WERI-Rb-1 (cell line): ENCODE measurements at regions not wholly inside any gene's neighbourhood (a gene's known extent, or its start where the extent isn't known, plus 50 kb on each side); places are given as distances from the start of the nearest gene placed in this dataset.

Experiments used
- DNase-seq: peaks from one replicate; pipeline ENCODE4 v3.0.0-alpha.2; 2020
- H3K27ac ChIP-seq: fragments of 250-450 bp; sonication (Bioruptor Pico); 2 replicates; pipeline ENCODE4 v1.5.1; 2020; ENCODE audit warnings: mild to moderate bottlenecking, moderate library complexity
- H3K27me3 ChIP-seq: fragments of 250-450 bp; sonication (Bioruptor Pico); 2 replicates; pipeline ENCODE4 v1.5.1; 2021; ENCODE audit warnings: mild to moderate bottlenecking, low read depth, moderate library complexity; ENCODE audit not compliant: insufficient read depth, severe bottlenecking
- H3K36me3 ChIP-seq: fragments of 250-450 bp; sonication (Bioruptor Pico); 2 replicates; pipeline ENCODE4 v1.5.1; 2020; ENCODE audit warnings: mild to moderate bottlenecking, moderate library complexity
- H3K4me3 ChIP-seq: 2 replicates; pipeline ENCODE4 v1.5.1; 2011; ENCODE audit warnings: low read depth, mild to moderate bottlenecking, control low read depth, low read length
- H3K9me3 ChIP-seq: fragments of 250-450 bp; sonication (Bioruptor Pico); 2 replicates; pipeline ENCODE4 v1.5.1; 2021; ENCODE audit warnings: mild to moderate bottlenecking, moderate library complexity; ENCODE audit not compliant: severe bottlenecking
- TF ChIP-seq, protein P1 (sequence below): IDR thresholded peaks from 2 replicates; pipeline ENCODE4 v1.5.1; 2011; ENCODE audit warnings: low read depth, mild to moderate bottlenecking, control low read depth, inconsistent platforms, low read length

DNA sequence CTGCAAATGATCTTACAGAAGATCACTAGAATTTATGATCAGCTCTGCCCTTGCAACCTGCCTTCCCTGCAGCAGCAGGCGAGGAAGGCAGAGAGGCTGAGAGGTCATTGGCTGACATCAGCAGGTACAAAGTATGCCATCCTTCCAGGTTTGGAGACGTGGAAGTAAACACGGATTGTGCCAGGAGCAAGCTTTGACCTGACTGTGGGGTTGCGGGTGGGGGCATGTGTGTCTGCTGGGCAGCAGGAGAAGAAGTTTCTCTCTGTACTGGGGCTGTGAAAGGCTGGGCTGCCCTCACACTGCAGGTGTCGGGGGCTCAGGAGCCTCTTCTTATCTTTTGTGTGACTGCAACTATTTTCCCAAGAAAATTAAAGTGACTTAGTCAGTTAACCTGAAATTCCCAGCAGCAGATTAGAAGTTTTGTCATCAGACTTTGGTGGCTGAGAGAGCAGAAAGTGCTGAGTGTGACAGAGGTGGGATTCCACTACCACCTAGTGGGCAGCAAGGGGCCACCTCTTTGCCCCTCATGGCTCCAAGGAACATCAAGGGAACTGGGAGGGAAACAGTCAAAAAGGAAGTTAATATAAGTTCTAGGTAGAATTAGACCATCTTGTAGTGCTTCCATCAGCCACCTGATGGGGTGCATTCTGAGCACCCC lies 565.9 kb downstream of the ETS1 start:
- Histone ChIP-seq H3K27me3 (no peaks in the 10 kb centered on the region), H3K9me3 (no peaks in the 10 kb centered on the region), H3K4me3 (no peak overlapping the region), H3K36me3 (no peaks in the 10 kb centered on the region), H3K27ac (no peak overlapping the region)
- peak; percentile 49 for DNase-seq
- TF ChIP-seq, protein P1, sequence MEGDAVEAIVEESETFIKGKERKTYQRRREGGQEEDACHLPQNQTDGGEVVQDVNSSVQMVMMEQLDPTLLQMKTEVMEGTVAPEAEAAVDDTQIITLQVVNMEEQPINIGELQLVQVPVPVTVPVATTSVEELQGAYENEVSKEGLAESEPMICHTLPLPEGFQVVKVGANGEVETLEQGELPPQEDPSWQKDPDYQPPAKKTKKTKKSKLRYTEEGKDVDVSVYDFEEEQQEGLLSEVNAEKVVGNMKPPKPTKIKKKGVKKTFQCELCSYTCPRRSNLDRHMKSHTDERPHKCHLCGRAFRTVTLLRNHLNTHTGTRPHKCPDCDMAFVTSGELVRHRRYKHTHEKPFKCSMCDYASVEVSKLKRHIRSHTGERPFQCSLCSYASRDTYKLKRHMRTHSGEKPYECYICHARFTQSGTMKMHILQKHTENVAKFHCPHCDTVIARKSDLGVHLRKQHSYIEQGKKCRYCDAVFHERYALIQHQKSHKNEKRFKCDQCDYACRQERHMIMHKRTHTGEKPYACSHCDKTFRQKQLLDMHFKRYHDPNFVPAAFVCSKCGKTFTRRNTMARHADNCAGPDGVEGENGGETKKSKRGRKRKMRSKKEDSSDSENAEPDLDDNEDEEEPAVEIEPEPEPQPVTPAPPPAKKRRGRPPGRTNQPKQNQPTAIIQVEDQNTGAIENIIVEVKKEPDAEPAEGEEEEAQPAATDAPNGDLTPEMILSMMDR: peak; percentile 68

DNA sequence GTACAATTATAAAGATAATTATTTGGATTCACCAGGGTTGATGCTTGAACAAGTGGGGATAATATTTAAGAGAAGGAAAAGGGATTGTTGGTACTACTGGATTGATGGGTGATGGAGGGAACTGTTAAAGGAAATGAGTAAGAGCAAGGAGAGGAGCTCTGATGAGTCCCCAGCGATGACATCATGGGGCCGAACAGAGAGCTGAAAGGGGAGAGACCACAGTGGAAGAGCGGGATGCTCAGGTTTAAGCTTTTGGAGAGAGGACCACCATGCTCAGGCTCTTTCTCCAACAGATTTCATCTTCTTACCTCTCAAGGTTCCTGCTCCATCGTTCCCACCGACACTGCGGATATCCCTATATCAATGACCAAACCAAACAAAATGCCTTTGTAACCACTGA lies 568.7 kb downstream of the ETS1 start:
- Histone ChIP-seq H3K4me3 (no peak overlapping the region), H3K9me3 (no peaks in the 10 kb centered on the region), H3K27me3 (no peaks in the 10 kb centered on the region), H3K27ac (no peak overlapping the region), H3K36me3 (no peaks in the 10 kb centered on the region)
- no peak for DNase-seq
- TF ChIP-seq, protein P1: no peak

DNA sequence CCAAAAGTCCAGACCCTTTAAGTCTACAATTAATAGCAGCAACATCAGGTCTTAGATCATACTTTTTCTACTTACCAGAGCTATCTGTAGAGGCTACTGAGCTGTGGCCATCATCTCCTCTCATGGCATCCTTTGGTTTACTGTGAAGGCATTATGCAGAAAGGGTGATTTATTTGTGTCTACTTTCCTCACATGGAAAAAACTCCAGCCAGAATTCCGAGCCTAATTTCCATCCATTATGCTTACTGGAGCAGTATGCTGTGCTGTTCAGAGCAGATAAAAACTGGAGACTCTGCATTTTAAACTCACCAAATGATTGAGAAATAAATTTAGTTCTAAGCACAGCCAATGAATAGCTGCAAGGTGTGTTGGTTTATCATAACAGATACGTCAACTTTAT lies 581.8 kb downstream of the ETS1 start:
- Histone ChIP-seq H3K27me3 (no peaks in the 10 kb centered on the region), H3K36me3 (no peaks in the 10 kb centered on the region), H3K4me3 (no peak overlapping the region), H3K9me3 (peaks cover 7% of the 10 kb centered on the region), H3K27ac (no peak overlapping the region)
- TF ChIP-seq, protein P1: no peak
- DNase-seq: no peak

DNA sequence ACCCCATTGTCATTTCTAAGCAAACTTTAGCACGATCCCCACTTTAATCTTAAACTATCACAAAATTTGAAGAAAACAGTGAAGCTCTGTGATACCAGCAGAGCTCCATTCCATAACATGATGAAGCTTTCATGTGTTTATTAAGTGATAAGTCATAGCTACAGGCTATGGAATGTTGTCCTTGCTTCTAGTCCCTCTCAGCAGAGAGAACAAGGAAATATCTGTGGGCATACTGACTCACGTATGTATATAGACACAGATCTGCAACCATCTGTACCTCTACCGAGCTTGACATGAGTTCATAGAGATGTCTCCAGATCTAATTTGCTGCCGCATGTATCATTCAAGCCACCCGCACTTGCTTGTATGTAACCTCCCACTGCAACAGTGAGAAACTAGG lies 588.9 kb downstream of the ETS1 start:
- no peak for DNase-seq
- TF ChIP-seq, protein P1: no peak

DNA sequence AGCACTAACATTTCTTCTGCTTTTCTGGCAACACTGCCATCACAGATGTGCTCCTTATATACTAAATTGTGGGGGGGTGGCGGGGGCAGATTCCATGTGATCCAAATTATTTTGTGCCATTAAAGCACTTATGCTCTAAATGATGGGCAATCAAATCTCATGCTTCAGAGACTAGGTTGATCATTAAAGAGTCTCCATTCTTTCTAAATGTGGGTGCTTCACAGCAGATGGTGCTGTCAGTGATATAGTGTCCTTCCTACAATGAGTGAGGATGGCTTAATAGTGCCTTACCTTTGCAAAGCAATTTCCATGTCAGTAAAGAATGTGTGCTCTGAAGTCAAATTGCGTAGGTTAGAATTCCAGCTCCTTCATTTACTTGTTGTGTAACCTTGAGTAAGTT lies 589.8 kb downstream of the ETS1 start:
- Histone ChIP-seq H3K27me3 (no peaks in the 10 kb centered on the region), H3K9me3 (no peaks in the 10 kb centered on the region), H3K4me3 (no peak overlapping the region), H3K27ac (no peak overlapping the region), H3K36me3 (no peaks in the 10 kb centered on the region)
- TF ChIP-seq, protein P1: no peak
- DNase-seq: no peak

More for the DNA sequence above, 588.9 kb downstream of the ETS1 start:
- H3K4me3 ChIP-seq: no peak overlapping the region
- H3K27me3 ChIP-seq: no peaks in the 10 kb centered on the region
- H3K9me3 ChIP-seq: no peaks in the 10 kb centered on the region
- H3K36me3 ChIP-seq: no peaks in the 10 kb centered on the region
- no peak overlapping the region for H3K27ac ChIP-seq

DNA sequence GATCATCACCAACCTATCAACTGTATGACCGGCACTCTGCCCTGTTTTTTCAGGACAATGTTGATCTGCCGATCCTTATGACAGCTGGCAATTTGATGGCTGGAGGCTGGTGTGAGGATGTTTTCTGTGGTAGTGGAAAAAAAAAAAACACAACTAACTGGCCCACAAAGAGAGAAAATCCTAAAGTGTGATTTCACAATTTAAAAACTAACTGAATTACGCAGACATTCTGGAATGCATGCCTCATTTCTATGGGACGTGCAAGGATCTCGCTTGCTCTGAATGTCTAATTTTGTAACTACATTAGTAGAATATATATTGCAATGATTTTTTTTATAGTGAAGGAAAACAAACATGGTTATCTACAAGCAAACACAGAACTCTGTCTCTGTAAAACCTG lies 590.5 kb downstream of the ETS1 start:
- no peak overlapping the region for H3K27ac ChIP-seq
- no peak overlapping the region for H3K4me3 ChIP-seq
- no peaks in the 10 kb centered on the region for H3K27me3 ChIP-seq
- no peak for DNase-seq
- no peaks in the 10 kb centered on the region for H3K36me3 ChIP-seq
- TF ChIP-seq, protein P1: no peak
- no peaks in the 10 kb centered on the region for H3K9me3 ChIP-seq
